ENCODE measurements at regions not wholly inside any gene's neighbourhood (a gene's known extent, or its start where the extent isn't known, plus 50 kb on each side); places are given as distances from the start of the nearest gene placed in this dataset.

DNA sequence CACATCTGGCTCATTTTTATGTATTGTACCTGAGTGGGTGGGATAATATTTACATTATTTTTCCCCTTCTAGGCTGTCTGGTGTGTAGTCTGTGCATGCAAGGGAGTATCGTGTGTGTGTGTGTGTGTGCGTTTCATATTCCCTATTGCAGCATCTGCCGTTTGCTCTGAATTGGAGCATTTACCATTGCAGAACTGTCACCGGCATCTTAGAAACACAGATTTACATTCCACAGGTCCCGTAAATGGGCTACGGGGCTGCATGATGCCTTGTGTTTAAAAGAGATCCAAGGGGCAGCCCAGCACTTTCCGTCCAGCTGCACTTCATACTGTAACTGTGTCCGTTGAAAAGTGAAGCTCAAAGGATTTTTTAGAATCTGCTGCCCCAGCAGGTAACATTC, 167.1 kb upstream of the KIAA1217 start:
- DNase-seq: no peak

DNA sequence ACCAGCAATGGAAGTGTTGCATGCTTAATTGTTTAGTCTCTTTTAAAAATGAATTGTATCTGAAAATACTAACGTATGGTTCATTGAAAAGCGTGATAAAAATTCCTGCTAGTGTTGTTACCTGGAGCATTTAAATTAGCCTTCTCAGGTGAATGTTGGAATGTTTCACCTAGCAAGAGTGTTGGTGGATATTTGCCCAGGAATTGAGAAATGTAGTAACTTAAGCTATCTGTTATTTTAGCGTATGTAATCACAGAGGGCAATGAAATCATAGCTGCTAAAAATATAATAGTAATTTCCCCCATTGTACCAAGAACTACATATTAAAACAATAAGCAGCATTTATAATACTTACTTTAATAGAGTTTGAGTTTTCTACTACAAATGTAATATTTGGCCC, 166.1 kb upstream of the KIAA1217 start:
- no peak for DNase-seq

DNA sequence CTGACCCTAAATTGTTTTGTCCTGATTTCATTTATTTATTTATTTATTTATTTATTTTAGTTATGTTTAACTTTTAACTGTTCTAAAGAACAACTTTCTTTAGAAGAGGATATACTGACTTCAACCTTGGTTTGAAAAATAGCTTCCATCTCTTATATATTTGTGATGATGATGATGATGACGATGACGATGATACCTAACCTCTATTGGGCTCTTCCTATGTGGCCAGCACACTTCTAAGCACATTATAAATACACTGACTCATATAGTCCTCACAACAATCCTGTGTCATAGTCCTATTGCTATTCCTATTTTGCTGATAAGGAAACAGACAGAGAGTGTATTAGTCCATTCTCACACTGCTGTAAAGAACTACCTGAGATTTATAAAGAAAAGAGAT, 162.9 kb upstream of the KIAA1217 start:
- DNase-seq: no peak

DNA sequence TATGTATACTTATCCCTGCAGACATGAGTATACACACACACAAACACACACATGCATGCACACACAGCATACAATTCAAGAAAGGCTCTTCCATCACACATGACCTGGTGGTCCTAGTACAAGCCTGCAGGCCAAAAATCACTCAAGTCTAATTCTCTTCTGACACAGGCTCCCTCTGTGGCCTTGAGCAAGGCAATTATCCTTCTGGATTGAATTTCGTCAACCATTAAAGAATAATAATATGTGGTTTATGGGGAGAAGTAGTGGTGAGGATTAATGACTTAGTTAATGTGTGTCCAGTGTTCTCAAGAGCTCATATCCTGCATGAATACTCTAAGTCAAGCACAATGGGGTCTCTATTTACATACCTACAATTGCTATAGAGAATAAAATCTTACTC, 161.8 kb upstream of the KIAA1217 start:
- DNase-seq: no peak

DNA sequence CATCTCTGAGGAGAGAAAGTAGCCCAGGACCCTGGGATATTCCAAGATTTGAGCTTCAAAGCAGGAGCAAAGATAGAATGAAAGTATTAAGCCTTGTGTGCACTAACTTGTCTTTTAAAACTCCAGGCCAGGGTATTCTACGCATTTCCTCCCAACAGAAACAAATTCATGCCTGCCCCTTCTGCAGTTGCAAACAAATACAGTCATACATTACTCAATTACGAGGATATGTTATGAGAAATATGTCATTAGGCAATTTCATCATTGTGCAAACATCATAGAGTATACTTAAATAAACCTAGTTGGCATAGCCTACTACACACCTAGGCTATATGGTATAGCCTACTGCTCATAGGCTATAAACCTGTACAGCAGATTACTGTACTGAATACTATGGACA, 154.5 kb upstream of the KIAA1217 start:
- DNase-seq: no peak

DNA sequence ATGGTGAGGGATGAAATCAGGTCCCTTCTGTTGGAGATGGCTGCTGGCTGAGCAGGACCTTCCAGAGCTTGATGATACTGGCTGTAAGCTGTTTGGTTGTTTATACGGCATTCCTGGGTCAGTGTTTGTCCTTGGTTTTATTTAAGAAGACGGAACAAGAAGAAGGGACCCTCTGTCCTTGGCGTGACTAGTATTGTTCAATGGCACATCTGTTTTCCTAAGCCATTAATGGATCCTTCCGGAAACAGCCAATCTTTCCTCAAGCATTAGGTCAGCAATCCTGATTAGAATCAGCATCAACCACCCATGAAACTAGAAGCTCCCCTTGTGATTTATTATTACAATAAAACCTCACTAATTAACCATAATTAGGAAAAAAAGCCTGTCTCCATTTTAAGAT, 128.7 kb upstream of the KIAA1217 start:
- no peak for DNase-seq

DNA sequence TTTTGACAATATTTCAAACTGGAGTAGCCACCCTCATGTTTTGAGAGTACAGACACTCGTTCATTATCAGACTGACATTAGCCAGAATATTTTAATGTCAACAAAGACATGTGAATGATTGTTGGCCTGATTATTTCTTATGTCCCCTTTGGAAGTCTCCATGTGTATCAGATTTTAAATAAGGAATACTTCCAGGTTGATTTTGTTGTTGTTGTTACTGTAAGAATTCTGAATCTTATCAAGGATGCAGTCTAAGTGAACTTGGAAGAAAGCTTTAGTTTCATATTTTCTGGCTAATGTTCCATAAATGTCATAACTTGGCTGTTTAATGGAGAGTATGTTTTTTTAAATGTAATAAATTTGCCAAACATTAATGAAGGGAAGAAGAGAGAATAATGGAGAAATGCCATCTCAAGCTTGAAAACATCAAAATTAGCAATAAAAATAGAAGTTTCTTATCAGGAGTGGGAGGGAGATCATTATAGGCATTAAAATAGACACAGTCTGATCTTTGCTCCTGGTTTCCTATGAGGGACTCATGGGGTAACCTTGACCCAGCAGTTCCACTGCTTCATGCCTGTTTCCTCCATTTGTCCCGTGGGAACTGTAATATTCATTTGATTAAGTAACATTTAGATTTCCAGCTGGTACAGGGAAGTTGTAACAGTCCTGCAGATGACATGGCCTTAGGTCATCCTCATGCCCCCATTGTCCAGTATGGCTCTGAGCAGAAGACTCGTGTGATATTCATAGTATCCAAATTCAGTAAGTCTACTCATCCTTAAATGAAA, 122.4 kb upstream of the KIAA1217 start:
- DNase-seq: no peak

DNA sequence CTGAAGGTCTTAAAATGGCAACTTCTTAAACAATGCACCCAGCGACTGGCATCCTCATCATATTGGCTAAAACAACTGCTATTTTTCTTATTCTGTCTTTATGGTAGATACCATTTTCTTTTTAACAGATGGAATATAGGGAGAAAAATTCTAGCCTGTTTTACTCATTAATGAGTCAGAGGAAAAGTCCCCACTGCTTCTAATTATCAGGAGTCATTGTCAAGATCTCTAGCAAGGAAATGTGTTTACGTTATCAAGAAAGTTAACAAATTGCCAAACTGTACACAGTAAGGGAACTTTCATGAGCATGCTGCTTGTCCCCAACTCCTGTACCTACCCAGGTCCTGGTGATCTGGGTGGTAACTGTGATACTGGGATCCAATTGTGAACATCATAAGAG, 117.7 kb upstream of the KIAA1217 start:
- DNase-seq: no peak

DNA sequence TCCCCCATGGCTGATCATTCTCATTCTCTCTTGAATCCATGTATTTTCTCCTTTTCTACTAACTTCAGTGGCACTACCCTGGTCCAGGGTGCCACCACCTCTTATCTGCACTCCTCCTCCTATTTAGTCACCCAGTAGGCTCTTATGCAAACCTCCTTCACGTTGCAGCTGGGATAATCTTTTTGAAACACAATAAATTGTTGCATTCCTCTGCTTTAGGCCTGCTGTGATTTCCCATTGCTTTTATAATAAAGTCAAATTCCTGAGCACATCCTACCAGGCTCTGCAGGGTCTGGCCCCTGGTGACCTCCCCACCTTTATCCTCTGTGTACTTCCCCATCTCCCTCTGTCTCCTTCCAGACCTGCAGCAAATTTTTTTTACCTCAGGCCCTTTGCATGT, 112.7 kb upstream of the KIAA1217 start:
- DNase-seq: no peak

DNA sequence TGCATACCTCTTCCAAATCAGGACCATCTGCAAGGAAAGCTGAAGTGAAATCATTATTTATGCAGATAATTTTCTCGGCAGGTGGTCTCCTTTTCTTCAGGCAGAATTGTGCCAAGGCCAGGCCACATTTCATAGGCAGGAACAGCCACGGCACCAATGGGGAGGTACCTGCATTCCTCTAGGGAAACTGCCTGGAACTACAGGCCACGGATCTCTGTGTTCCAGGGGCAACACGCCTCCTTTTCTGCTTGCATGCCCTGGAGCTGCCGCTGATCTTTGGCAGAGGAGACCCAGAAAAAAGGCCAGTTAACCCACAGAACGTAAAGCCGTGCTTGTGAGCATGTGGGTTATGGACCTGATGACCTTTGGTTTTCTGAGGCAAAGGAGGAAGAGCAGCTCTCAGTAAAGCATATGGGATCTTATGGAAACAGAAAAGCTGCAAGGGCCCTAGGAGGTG, 111.2 kb upstream of the KIAA1217 start:
- no peak for DNase-seq

DNA sequence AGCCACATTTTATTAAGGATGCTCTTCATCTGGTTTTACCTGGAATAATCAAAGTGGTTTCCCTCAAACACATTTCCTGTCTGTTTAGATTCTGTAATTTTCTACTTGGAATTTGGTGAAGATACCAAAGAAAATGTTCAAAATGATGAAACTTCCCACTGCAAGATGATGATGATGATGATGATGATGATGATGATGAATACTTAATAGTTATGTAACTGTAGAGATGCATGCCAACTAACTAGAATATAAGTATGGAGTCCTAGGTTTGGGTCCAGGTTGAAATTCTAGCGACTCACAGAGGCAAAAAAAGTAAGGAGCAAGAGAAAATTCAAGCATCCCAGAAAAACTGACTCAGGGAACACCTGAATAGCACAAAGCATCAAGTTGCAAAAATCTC, 104.0 kb upstream of the KIAA1217 start:
- DNase-seq: no peak

DNA sequence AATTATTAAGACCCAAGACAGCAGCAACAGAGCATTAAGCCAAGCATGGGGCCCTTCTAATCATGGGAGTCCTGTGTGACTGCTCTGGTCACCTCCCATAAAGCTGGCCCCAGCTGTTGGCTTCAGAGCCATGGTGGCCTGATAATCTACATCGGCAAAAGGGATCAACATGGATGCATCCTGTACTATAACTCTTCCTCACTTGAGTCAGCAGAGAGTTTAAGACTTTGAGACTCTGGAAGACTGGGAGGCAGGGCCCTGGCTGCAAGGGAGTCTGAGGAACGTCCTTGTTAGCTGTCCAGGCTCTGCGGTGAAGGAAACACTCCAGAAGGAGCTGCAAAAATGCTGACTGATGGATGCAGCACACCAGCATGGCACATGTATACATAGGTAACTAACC, 95.0 kb upstream of the KIAA1217 start:
- no peak for DNase-seq

DNA sequence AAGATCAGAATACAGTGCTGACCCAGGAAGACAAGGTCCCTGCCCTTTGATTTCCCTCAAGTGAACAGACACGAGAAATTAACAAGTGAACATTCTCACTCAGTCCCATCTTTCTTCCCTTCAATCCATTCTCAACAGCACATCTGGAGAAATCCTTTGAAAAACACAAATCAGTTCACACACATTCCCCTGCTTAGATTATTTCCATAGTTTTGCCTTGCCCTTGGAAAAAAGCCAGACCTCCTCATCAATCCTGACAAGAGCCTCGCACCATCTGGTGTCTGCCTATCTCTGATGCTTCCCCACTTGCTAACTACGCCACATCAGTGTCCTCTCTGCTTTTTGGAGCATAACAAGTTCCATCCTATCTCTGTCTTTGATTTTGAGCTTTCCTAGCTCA, 94.4 kb upstream of the KIAA1217 start:
- no peak for DNase-seq

DNA sequence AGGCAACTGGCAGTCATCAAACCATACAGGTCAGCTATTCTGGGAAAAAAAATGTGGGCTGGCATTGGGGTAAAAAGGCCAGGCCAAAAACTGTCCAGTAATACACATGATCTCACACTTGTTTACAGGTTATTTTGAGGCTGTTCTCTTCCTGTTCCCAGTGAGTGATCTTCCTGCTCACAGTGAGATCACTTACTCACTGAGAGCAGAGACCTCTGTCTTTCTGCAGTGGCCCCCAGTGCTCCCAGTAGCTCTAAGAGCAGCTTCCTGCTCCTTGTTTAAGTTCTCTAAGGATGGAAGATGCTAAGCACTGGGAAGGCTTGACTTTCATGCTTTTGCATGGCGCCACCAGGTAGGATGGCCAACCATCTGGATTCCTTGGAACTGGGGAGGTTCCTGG, 93.5 kb upstream of the KIAA1217 start:
- DNase-seq: no peak

DNA sequence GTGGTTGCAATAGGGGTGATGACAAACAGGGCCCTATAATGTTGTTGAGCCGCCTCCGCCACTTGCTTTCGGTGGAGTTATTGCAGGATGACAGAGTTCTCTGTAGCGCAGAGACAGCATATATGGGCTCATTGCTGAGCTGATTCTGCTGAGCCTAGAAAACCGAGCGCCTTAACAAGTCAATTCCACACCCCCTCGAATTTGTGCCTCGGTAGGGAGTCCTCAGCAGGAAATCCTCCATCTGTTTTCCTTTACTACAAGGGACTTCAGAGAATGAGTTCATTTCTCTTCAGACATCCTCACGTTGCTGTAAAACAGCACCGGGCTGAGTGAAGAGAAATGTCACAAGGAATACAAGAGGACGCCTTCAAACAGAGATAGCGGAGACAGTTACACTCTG, 90.7 kb upstream of the KIAA1217 start:
- no peak for DNase-seq

DNA sequence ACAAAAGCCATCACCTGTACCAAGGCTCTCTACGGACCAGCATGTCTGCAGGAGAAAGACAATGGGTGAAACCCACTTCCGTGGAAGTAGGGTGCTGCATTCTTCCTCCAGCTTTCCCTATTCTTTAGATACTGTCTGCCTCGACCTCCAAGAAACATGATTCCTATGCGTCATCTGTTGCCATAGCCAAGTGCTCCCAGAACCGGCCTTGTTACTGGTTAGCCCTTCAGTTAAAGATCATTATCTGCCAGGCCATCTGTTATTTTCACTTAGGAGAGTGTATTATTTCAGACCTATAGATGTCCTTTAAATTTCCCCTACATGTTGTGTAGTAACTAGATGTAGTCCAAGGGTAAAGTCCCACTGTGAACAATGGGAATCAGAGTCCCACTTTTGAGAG, 89.0 kb upstream of the KIAA1217 start:
- DNase-seq: no peak

DNA sequence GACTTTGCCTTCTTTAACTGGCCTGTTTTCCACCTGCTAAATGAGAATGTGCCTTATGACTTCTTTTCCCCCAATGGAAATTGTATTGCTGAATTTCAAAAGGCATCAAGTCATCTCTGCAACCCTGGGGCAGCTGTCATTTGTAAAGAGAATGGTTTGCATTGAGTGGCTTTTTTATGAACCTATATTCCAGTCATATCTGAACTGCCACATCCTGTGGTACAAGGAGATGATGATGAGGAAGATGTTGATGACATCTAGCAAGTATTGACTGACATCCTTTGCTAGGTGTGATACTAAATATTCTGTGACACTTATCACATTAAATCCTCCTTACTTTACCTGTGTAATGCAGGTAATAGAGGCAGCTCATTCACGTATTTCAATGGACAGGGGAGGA, 88.3 kb upstream of the KIAA1217 start:
- DNase-seq: no peak

DNA sequence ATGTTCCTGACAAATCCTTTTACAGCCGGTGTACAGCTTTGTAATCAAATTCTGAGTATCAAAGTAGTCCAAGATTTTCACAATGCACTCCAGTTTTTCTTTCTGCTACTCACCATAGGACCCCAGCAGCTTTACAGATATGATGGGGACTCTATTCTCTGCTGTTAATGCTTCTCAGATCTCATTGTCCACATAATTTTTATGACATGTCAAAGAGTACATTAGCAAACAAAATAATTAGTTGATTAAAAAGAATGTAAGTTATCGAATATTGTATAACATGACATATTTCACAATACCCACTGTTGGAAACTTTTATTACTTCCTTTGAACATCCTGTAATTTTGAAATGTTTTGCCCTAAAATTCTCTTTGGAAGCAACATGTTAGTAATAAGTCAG, 81.4 kb upstream of the KIAA1217 start:
- no peak for DNase-seq

DNA sequence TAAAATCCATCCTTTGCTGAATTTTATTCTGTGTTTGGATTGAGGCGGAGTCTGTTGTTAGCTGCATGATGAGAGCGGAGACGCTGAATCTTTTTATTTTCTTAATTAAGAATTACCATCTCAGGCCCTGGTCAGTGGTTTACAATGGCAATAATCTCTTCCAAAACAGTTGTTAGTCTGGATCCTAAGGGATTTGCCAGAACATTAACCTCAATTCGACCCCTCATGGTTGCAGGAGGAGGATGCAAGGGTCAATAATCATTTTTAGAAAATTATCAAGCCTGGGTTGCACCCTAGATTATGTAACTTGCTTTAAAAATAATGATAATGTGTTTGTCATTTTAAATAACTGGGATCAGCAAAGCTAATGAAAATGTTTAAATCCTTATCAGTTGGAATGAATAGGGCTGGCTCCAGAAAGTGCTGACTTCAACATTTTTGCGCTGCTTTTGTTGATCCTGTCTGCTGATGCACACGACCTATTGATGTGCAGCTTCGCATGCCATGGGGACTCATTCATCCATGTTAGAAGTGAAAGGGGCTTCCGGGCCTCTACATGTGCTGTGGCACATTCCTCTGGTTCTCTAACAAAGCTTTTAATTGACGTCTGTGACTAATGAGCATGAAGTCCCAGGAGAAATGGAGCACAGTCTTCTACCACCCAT, 80.7 kb upstream of the KIAA1217 start:
- no peak for DNase-seq

DNA sequence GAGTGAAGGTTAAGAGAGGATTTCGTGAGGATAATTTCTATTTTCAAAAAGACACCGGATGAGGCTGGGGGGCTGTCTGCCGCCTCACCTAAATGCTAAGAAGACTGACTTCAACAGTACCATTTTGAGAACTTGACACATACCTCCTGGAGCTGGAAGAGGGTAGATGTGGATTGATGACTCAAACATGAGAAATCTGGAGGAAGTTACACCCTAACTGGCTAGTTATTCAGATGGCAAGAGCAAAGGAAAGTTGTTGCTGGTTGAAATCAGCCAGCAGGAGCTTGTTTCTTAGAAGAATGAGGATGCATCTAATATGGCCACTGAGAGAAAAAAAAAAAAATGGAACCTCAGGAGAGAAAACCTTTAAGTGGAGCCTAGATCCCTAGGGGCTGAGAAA, 76.2 kb upstream of the KIAA1217 start:
- DNase-seq: no peak

DNA sequence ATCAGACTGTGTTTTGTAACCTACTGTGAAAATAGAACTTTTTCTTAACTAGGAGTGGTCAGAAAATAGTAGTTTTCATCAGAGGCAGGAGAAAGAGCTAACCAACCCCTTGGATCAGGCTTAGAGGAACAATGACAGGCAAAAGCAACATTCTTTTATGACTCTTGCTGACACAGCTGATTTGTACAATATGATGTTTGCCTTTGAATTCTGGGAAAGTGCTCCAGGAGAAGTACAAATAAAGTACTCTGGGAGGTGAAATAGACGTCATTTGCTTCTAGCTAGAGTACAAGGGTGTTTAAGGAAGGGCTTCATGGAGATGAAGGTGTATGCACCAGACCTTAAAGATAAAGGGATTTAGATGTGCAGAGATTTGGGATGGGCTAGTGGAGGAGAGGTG, 75.1 kb upstream of the KIAA1217 start:
- DNase-seq: no peak

DNA sequence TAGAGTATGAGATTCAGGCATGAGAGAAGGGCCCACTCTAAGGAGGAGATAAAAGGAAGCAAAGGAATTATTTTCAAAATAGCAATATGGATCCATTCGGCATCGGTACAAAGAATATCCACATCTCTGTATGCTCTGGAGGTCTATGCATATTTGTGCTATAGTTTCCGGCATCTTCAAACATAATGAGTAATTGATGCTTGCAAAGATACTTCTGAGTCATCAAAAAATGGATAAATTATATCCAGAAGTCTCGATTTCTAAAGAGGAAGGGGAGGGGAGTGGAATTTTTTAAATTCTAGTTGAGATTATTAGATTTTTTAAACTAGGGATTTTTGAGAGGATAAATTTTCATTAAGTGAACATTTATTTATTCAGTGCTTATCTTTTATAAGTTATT, 72.9 kb upstream of the KIAA1217 start:
- DNase-seq: no peak

DNA sequence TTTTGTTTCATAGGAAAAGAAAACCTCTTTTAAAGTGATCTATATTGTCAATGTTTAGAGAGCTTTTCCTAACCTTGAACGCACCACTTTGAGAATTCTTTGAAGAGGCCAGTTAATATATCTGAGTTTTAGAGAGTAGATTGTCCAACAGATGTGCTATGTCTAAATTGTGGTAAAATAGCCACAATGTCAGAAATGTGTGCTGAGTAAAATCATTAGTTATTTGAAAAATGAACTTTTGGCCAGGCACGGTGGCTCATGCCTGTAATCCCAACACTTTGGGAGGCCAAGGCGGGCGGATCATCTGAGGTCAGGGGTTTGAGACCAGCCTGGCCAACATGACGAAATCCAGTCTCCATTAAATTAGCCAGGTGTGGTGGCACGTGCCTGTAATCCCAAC, 61.6 kb upstream of the KIAA1217 start:
- no peak for DNase-seq

DNA sequence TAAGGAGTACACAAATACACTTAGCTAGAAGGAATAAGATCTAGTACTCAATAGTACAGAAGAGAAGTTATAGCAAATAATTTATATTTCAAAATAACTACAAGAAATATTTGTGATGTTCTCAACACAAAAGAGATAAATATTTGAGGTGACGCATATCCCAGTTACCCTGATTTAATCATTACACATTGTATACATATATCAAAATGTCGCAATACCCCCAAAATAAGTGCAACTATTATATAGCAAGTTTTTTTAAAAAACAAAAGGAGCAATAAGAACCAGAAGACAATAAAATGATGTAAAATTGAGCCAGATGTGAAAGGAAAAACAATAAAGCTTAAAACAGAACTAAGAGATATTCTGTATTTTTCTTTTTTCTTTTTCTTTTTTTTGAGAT, 59.3 kb upstream of the KIAA1217 start:
- DNase-seq: no peak

DNA sequence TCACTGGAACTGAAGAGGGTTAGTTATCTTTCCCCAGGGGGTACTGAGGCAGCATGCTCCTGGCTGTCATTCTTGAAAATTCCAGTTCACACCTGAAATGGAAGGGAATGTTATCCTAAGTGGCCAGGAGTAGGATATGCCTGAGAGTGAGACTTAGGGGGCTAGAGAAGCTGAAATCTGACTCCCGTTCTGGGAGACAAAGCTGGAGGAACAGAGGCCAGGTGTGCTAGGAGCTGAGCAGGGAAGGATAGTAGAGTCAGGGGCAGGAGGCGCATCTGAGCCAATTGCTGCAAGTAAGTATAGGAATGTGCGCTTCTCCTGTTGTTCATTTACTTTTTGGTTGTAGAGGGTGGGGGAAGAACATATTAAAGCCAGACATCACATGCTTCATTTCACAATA, 58.1 kb upstream of the KIAA1217 start:
- DNase-seq: no peak

All from GDM1 (cell line).